ENCODE measurements at regions not wholly inside any gene's neighbourhood (a gene's known extent, or its start where the extent isn't known, plus 50 kb on each side); places are given as distances from the start of the nearest gene placed in this dataset.

- Mint-ChIP-seq H3K27ac (ENCODE audit: unreplicated experiment) (no peak overlapping the region), H3K4me3 (ENCODE audit: unreplicated experiment) (no peak overlapping the region), H3K27me3 (ENCODE audit: unreplicated experiment) (no peaks in the 10 kb centered on the region), H3K36me3 (ENCODE audit: unreplicated experiment) (no peaks in the 10 kb centered on the region), H3K4me1 (ENCODE audit: unreplicated experiment) (peaks cover 8% of the 10 kb centered on the region), H3K9me3 (ENCODE audit: unreplicated experiment) (no peaks in the 10 kb centered on the region)
- DNase-seq (ENCODE audit: extremely low spot score, unreplicated experiment), result peak; percentile 73
- no peak for TF ChIP-seq CTCF (IDR thresholded peaks at IDR 0.05)
Observed at GRCh38 chr10:43942096-43942850, 293.6 kb upstream of the ZNF32 start.

GRCh38 chr10:43940898-43941837 is 292.5 kb upstream of the ZNF32 start:
- Mint-ChIP-seq H3K4me1 (ENCODE audit: unreplicated experiment) (peaks cover 8% of the 10 kb centered on the region), H3K27me3 (ENCODE audit: unreplicated experiment) (no peaks in the 10 kb centered on the region), H3K4me3 (ENCODE audit: unreplicated experiment) (no peak overlapping the region), H3K9me3 (ENCODE audit: unreplicated experiment) (no peaks in the 10 kb centered on the region), H3K27ac (ENCODE audit: unreplicated experiment) (no peak overlapping the region), H3K36me3 (ENCODE audit: unreplicated experiment) (no peaks in the 10 kb centered on the region)
- no peak for TF ChIP-seq CTCF (IDR thresholded peaks at IDR 0.05)
- DNase-seq (ENCODE audit: extremely low spot score, unreplicated experiment), result peak; percentile 59

GRCh38 chr10:43939939-43940820 is 291.5 kb upstream of the ZNF32 start:
- Mint-ChIP-seq H3K27me3 (ENCODE audit: unreplicated experiment) (no peaks in the 10 kb centered on the region), H3K36me3 (ENCODE audit: unreplicated experiment) (no peaks in the 10 kb centered on the region), H3K27ac (ENCODE audit: unreplicated experiment) (no peak overlapping the region), H3K4me3 (ENCODE audit: unreplicated experiment) (no peak overlapping the region), H3K9me3 (ENCODE audit: unreplicated experiment) (peaks cover 7% of the 10 kb centered on the region), H3K4me1 (ENCODE audit: unreplicated experiment) (peaks cover 8% of the 10 kb centered on the region)
- TF ChIP-seq CTCF (IDR thresholded peaks at IDR 0.05), result no peak
- DNase-seq (ENCODE audit: extremely low spot score, unreplicated experiment), result peak; percentile 49

GRCh38 chr10:43939389-43939938 is 290.8 kb upstream of the ZNF32 start:
- no peak overlapping the region for H3K27ac Mint-ChIP-seq (ENCODE audit: unreplicated experiment)
- H3K27me3 Mint-ChIP-seq (ENCODE audit: unreplicated experiment), result no peaks in the 10 kb centered on the region
- H3K9me3 Mint-ChIP-seq (ENCODE audit: unreplicated experiment), result peaks cover 7% of the 10 kb centered on the region
- peaks cover 8% of the 10 kb centered on the region for H3K4me1 Mint-ChIP-seq (ENCODE audit: unreplicated experiment)
- H3K4me3 Mint-ChIP-seq (ENCODE audit: unreplicated experiment), result no peak overlapping the region
- DNase-seq (ENCODE audit: extremely low spot score, unreplicated experiment), result peak; percentile 51
- H3K36me3 Mint-ChIP-seq (ENCODE audit: unreplicated experiment), result no peaks in the 10 kb centered on the region
- TF ChIP-seq CTCF (IDR thresholded peaks at IDR 0.05), result no peak

Data from osteocyte (in vitro differentiated cells).